Astrocyte of the spinal cord (primary cell): ENCODE measurements at regions not wholly inside any gene's neighbourhood (a gene's known extent, or its start where the extent isn't known, plus 50 kb on each side); places are given as distances from the start of the nearest gene placed in this dataset.

Experiments used
- DNase-seq: peaks from one replicate; pipeline ENCODE4 v3.0.0; 2011; ENCODE audit warnings: low read depth, low spot score
- H3K4me3 ChIP-seq: 2 replicates; pipeline ENCODE4 v1.5.1; 2011; ENCODE audit warnings: low read depth, mild to moderate bottlenecking, low read length, moderate library complexity
- in situ Hi-C: cut with HindIII; loops from 2 replicates; pipeline ENCODE4 v1.10.0; 2017; ENCODE audit warnings: low sequenced_read_pairs
- TF ChIP-seq, protein P1 (sequence below): IDR thresholded peaks from 2 replicates; pipeline ENCODE4 v1.5.1; 2012; ENCODE audit warnings: low read depth, mild to moderate bottlenecking, low read length, inconsistent platforms

DNA sequence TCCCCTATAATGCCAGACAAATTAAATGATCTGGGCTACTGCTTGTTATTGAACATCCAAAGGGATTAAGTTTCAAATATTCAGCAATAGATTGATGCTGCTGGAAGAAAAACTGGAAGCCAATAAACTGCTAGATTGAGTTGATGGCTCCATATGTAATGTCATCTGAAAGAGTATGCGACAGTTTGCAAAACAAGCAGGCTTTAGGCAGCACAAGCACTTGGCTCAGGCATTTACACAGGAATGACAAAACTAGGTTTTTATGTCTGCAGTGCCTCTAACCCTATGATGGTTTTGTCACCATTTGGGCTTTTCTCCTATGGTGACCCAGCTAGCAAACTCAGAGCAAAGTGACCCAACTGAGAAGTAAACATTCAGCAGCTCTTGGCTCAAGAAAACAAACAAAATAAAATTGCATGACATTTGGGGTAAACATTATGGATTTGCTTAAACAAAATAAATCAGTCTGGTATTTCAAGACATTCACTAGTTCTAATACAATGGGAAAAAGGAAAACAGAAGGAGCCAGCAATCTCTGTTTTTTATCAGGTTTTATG is 978.5 kb downstream of the DTWD2 start:
- no peak for DNase-seq
- TF ChIP-seq, protein P1, sequence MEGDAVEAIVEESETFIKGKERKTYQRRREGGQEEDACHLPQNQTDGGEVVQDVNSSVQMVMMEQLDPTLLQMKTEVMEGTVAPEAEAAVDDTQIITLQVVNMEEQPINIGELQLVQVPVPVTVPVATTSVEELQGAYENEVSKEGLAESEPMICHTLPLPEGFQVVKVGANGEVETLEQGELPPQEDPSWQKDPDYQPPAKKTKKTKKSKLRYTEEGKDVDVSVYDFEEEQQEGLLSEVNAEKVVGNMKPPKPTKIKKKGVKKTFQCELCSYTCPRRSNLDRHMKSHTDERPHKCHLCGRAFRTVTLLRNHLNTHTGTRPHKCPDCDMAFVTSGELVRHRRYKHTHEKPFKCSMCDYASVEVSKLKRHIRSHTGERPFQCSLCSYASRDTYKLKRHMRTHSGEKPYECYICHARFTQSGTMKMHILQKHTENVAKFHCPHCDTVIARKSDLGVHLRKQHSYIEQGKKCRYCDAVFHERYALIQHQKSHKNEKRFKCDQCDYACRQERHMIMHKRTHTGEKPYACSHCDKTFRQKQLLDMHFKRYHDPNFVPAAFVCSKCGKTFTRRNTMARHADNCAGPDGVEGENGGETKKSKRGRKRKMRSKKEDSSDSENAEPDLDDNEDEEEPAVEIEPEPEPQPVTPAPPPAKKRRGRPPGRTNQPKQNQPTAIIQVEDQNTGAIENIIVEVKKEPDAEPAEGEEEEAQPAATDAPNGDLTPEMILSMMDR = no peak
- in situ Hi-C loops = no loop called here

DNA sequence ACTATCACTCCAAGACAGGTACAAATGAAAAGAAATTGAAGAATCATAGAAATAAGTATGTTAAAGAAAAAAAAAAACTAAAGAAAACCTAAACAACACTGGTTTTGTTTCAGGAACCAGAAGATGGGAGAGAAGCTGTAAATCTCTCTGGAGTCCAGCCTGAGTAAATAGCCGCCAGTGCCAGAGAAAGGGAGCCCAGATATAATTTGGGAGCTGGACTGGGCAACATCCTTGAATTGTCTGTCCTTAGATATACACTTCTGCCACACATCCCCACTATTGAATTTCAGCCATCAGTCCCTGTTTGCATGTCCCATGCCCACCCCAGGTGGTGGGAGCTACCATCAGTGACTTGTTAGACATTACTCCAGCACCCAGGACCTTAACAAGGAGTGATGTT is 979.6 kb downstream of the DTWD2 start:
- TF ChIP-seq, protein P1 = no peak
- H3K4me3 ChIP-seq = no peak overlapping the region
- DNase-seq = no peak
- in situ Hi-C loops = no loop called here

More for the DNA sequence above, 978.5 kb downstream of the DTWD2 start:
- no peak overlapping the region for H3K4me3 ChIP-seq

DNA sequence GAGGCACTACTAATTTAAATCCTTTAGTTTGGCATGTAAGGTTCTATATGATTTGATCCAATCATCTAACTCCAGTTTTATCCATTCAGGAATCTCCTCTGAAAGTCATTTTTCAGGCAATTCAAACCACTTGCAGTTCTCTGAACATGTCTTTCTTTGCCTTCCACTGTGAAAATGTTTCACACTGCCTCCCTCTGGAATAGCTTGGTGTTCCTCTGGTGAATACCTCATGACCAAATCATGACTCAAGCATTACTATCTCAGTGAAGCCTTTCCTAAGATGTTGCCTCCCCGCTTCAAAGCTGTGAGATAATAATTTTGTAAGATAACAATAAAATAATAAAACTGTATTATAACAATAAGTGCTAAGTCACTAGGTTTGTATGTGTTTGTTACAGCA is 981.1 kb downstream of the DTWD2 start:
- TF ChIP-seq, protein P1 = no peak
- H3K4me3 ChIP-seq = no peak overlapping the region
- in situ Hi-C loops = no loop called here
- DNase-seq = no peak

DNA sequence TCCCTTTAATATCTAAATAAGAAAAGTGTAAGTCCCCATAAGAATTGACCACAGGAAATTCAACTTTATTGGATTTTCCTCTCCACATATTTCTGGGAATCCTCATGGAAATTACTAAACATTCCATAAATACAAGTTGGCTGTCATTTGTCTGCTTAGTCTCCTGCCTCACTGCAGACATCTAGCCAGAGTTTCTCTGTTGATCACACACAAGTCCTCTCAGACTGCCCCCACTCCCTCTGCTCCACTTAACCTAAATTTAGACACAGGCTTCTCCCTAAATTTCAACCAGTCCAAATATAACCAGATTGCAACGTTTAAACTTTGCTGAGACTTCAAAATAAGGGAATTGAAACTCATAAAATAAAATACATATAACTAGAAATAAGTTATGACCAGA is 982.1 kb downstream of the DTWD2 start:
- no peak overlapping the region for H3K4me3 ChIP-seq
- in situ Hi-C loops = no loop called here
- DNase-seq = no peak
- TF ChIP-seq, protein P1 = no peak

DNA sequence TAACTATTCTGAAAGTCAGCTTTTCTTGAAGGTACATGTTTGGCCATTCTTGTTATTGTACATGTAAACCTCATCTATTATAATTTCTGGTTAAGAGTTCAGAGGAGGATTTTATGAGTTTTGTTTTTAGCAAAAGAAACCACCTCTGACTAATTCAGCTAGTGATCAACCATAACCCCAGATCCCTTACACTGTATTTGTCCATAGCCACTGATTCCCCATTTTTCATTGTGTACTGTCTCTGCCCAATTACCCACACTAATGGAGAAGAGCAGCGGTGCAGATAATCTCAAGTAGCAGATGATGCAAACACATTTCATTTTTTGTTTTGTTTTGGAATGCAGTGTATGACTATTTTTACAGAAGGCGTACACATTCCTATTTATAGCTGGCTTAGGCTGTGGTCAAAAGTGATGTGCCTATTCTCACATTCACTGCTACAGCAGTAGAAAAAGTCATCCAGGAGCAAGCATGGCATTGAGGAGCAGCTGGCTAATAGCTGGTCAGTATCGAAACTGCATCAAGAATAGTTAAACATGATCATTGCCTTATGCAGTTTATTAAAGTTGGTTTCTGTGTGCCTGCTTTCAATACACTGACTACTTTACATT is 988.3 kb downstream of the DTWD2 start:
- in situ Hi-C loops = no loop called here
- TF ChIP-seq, protein P1 = no peak
- H3K4me3 ChIP-seq = no peak overlapping the region
- no peak for DNase-seq

DNA sequence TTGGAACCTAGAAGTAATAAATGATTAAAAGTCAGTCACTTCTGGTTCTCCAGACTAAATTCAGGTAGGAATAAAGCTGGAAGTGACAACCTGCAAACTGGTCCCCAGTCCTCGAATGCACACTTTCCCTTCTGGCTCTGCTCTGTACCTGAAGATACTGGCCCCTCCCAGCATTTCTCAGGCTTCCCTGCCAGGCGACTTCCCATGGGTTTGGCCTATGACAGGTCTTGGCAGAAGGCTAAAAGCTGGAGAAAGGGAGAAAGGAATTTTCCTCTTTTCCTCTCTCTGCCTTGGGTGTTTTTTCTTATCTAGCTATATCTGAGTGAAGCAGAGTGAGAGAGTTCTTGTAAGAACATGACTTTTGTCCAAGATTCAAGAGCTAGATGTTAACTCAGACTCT is 1005.7 kb downstream of the DTWD2 start:
- no peak for DNase-seq
- TF ChIP-seq, protein P1 = no peak
- in situ Hi-C loops = no loop called here
- H3K4me3 ChIP-seq = no peak overlapping the region

DNA sequence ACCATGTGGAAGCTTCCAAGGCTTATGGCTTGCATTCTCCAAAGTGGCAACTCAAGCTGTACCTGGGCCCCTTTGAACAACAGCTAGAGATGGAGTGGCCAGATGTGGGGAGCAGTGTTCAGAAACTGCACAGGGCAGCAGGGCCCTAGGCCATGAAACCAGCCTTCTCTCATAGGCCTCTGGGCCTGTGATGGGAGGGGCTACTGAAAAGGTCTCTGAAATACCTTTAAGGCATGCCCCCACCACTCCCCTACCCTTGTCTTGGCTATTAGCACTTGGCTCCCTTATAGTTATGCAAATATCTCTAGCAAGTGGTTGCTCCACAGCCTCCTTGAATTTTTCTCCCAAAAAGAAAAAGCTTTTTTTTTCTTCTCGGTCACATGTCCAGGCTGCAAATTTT is 1014.6 kb downstream of the DTWD2 start:
- DNase-seq = no peak
- TF ChIP-seq, protein P1 = no peak
- H3K4me3 ChIP-seq = no peak overlapping the region
- in situ Hi-C loops = no loop called here
